HL-60 (cell line): ENCODE measurements at regions not wholly inside any gene's neighbourhood (a gene's known extent, or its start where the extent isn't known, plus 50 kb on each side); places are given as distances from the start of the nearest gene placed in this dataset.

Experiments
- DNase-seq, 2 experiments: peaks; one replicate each; pipeline ENCODE4 v3.0.0-alpha.2; 2010 to 2020; ENCODE audit warnings: low read depth in 1 of 2, low spot score in 1 of 2
- H3K27ac ChIP-seq: fragments of 250-450 bp; sonication (Bioruptor Pico); replicated peaks from 2 replicates; pipeline ENCODE4 v1.5.1; 2020; ENCODE audit warnings: mild to moderate bottlenecking, moderate library complexity
- H3K27me3 ChIP-seq: fragments of 250-450 bp; sonication (Bioruptor Pico); 2 replicates; pipeline ENCODE4 v1.5.1; 2021; ENCODE audit warnings: mild to moderate bottlenecking, moderate library complexity; ENCODE audit not compliant: insufficient read depth, poor library complexity, severe bottlenecking
- H3K4me3 ChIP-seq: replicated peaks from 2 replicates; pipeline ENCODE4 v1.5.1; 2011; ENCODE audit warnings: mild to moderate bottlenecking, control low read depth, low read length; ENCODE audit not compliant: insufficient read depth
- GABPA ChIP-seq: IDR thresholded peaks from 2 replicates; pipeline ENCODE4 v1.6.1; 2012; ENCODE audit warnings: low read depth
- POLR2AphosphoS5 ChIP-seq: IDR thresholded peaks from 2 replicates; pipeline ENCODE4 v1.6.1; 2012; ENCODE audit warnings: low read depth
- SPI1 ChIP-seq: IDR thresholded peaks from 2 replicates; pipeline ENCODE4 v1.6.1; 2012; ENCODE audit warnings: low read depth, mild to moderate bottlenecking, borderline replicate concordance
- TF ChIP-seq, protein P1 (sequence below): IDR thresholded peaks from 2 replicates; pipeline ENCODE4 v1.6.1; 2012; ENCODE audit warnings: low read depth; ENCODE audit not compliant: insufficient replicate concordance
- TF ChIP-seq, protein P2 (sequence below): IDR thresholded peaks from one replicate; pipeline ENCODE4 v1.5.1; 2011; ENCODE audit warnings: low read length, control low read depth, inconsistent platforms; ENCODE audit not compliant: insufficient read depth

- H3K27ac ChIP-seq = no peak overlapping the region
- no peak overlapping the region for H3K4me3 ChIP-seq
- H3K27me3 ChIP-seq = no peaks in the 10 kb centered on the region
- TF ChIP-seq, protein P1, sequence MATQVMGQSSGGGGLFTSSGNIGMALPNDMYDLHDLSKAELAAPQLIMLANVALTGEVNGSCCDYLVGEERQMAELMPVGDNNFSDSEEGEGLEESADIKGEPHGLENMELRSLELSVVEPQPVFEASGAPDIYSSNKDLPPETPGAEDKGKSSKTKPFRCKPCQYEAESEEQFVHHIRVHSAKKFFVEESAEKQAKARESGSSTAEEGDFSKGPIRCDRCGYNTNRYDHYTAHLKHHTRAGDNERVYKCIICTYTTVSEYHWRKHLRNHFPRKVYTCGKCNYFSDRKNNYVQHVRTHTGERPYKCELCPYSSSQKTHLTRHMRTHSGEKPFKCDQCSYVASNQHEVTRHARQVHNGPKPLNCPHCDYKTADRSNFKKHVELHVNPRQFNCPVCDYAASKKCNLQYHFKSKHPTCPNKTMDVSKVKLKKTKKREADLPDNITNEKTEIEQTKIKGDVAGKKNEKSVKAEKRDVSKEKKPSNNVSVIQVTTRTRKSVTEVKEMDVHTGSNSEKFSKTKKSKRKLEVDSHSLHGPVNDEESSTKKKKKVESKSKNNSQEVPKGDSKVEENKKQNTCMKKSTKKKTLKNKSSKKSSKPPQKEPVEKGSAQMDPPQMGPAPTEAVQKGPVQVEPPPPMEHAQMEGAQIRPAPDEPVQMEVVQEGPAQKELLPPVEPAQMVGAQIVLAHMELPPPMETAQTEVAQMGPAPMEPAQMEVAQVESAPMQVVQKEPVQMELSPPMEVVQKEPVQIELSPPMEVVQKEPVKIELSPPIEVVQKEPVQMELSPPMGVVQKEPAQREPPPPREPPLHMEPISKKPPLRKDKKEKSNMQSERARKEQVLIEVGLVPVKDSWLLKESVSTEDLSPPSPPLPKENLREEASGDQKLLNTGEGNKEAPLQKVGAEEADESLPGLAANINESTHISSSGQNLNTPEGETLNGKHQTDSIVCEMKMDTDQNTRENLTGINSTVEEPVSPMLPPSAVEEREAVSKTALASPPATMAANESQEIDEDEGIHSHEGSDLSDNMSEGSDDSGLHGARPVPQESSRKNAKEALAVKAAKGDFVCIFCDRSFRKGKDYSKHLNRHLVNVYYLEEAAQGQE = no peak
- no peak for DNase-seq
These were observed 60.1 kb upstream of the CCND2 start for GRCh38 chr12:4213471-4213870.

DNA sequence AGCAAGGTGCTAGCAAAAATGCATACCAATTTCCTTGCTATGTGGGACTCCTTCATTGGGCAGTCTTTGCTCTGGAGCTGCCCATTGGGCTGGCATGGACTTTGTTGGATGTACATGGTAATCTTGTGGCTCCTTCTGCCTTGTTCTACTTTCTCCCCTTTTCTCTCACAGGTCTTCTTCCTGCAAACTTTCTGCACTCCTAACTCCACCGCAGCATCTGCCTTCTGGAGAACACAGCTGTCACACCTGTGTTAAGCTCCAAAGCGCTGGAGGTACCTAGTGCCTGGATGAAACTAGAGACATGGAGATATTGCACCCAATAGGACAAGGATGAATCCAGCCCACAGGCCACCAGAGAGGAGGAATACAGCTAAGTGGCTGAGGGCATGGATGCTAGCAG, 60.7 kb upstream of the CCND2 start:
- H3K27me3 ChIP-seq = no peaks in the 10 kb centered on the region
- DNase-seq = no peak
- H3K4me3 ChIP-seq = no peak overlapping the region
- TF ChIP-seq, protein P1 = no peak
- no peak for TF ChIP-seq SPI1
- TF ChIP-seq GABPA = no peak
- no peak for TF ChIP-seq POLR2AphosphoS5
- TF ChIP-seq, protein P2, sequence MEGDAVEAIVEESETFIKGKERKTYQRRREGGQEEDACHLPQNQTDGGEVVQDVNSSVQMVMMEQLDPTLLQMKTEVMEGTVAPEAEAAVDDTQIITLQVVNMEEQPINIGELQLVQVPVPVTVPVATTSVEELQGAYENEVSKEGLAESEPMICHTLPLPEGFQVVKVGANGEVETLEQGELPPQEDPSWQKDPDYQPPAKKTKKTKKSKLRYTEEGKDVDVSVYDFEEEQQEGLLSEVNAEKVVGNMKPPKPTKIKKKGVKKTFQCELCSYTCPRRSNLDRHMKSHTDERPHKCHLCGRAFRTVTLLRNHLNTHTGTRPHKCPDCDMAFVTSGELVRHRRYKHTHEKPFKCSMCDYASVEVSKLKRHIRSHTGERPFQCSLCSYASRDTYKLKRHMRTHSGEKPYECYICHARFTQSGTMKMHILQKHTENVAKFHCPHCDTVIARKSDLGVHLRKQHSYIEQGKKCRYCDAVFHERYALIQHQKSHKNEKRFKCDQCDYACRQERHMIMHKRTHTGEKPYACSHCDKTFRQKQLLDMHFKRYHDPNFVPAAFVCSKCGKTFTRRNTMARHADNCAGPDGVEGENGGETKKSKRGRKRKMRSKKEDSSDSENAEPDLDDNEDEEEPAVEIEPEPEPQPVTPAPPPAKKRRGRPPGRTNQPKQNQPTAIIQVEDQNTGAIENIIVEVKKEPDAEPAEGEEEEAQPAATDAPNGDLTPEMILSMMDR = no peak
- H3K27ac ChIP-seq = no peak overlapping the region

GRCh38 chr12:4211372-4211771, 62.2 kb upstream of the CCND2 start:
- no peak overlapping the region for H3K27ac ChIP-seq
- no peak for DNase-seq
- no peak overlapping the region for H3K4me3 ChIP-seq
- H3K27me3 ChIP-seq = no peaks in the 10 kb centered on the region
- TF ChIP-seq, protein P1 = no peak
- TF ChIP-seq GABPA (no peak), POLR2AphosphoS5 (no peak), SPI1 (no peak)
- TF ChIP-seq, protein P2 = no peak

DNA sequence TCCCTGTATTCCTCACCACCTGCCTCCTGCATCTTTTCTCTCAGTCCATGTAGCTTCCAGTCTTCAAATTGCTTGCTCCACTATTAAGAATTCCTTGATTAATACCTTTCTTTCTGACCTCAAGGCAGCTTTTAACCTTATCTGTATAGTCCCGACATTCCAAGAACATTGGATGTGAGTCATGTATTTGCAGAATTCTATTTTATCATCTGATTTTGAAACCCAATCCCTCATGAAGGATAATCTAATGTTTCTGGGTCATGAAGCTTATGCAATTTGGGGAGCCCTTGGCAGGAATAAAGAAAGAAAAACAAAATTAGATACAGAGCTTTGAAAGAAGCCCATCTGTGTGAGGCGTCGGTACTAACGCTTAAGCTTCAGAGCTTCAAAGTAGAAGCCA, 63.4 kb upstream of the CCND2 start:
- Histone ChIP-seq H3K27me3 (no peaks in the 10 kb centered on the region), H3K4me3 (no peak overlapping the region), H3K27ac (no peak overlapping the region)
- DNase-seq = no peak
- TF ChIP-seq GABPA (no peak), POLR2AphosphoS5 (no peak), SPI1 (no peak)
- TF ChIP-seq, protein P1 = no peak
- TF ChIP-seq, protein P2 = no peak
